DMS114 treated with DMSO at 0.1 percent for 48 hours (cell line): ENCODE measurements at regions not wholly inside any gene's neighbourhood (a gene's known extent, or its start where the extent isn't known, plus 50 kb on each side); places are given as distances from the start of the nearest gene placed in this dataset.
"Not testable (repeated sequence)": the region's sequence is repeated elsewhere in the genome, so short reads cannot be mapped to it uniquely, and the experiment has no call there.

Source experiments
- DNase-seq: peaks from one replicate; lab custom pipeline; 2025; ENCODE audit not compliant: unreplicated experiment; lab: John Stamatoyannopoulos, UW

DNA sequence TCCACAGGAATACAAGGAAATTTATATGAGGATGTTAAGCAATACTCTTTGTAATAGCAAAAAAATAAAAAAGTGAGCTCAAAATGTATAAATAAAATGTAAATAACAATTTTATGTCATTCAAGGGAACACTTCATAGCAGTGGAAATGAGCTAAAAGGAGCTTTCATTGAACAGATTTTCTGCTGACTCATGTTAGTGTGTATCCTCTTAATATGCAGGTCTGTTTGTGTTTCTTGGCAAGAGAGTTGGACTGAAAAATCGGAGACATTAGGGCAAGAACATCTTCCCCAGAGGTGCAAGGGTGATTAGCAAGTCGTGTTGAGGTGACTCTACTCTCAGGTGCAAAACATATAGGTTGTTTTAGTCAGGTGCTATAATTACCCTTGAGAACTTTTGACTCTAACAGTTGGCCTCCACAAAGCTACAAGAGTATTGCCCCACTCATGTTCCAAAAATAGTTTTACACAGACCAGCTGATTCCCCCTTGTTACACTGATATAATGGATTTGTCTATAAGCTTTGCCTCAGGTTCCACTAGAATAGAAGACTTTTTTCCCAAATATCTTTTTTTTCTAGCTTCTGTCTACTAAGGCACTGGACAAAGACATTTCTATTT lies 702.9 kb downstream of the TENT5A start:
- no peak for DNase-seq

DNA sequence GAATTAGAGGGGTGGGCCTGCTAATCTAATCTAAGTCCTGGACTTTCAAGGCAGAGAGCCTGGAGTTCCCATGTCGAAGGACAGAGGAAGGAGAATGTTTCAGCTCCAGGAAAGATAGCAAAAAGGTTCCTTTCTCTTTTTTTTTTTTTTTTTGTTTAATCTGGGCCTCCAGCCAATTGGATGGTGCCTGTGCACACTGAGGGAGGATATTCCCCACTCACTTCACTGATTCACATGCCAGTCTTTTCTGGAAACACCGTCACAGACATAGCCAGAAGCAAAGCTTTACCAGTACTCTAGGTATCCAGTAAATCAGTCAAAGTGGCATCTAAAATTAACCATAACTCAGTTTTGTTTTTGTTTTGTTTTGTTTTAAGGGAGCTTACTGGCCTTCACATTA lies 721.1 kb downstream of the TENT5A start:
- DNase-seq = no peak

DNA sequence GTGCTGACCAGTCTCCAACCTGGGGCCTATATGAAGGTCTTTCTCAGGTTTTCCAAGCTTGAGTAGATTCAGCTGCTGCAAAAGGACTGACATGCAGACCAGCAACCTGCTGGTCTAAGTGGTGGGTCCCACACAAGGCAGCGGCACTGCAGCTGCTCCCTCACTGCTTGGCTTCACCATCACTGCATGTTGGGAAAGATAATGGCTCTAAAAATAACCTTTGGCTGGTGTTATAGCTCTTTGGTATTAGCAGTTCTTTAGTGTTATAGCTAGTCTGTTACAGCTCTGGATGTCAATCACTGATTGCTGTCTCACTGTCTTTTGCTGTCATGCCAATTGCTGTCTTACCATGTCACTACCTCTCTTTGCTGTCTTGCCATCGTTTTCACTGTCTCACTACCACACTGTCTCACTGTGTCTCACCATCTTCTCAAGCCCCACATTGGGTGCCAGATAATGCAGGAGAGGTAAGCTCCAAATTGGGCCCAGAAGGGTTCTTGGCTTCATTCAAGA lies 726.4 kb downstream of the TENT5A start:
- DNase-seq = no peak

DNA sequence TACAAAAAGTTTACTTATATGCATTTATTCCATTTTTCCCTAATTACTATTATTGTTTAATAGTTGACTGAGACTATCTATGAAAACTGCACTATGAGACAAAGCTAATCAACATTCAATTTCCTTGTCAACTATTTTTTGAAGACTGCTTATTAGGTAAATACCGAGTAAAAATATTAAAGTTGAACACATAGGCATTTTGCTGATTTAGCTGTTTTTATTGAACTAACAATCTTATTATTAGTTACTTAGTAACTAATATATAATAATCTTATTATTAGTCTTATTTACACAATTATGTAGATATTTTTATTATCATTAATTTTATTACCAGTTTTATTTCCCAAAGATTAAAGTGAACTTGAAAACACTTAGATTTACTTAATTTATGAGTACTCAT lies 728.8 kb downstream of the TENT5A start:
- no peak for DNase-seq

DNA sequence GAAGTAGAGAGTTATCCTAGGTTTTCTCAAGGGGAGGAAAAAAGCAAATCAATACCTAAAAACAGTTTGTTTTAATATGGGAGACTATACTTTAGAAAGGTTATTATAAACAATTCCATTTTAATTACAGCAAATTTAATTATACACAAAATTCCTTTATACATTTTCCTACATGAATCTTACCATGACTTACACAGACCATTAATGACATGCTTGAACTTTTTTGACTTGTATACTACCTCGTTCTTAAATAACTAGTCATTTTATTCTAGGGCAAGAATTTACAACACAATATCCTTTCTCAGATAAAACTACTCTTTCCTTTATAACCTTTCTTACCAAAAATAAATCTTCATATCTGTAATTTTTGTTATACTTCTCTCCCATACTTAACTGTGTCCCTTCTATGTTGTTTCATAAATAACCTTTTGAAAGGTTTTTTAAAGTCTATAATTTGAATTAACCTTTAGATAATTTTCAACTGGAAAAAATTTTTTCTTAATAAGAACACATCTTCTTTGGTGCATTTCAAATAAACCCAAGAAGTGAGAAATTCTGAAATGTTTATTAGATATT lies 729.4 kb downstream of the TENT5A start:
- DNase-seq = no peak

DNA sequence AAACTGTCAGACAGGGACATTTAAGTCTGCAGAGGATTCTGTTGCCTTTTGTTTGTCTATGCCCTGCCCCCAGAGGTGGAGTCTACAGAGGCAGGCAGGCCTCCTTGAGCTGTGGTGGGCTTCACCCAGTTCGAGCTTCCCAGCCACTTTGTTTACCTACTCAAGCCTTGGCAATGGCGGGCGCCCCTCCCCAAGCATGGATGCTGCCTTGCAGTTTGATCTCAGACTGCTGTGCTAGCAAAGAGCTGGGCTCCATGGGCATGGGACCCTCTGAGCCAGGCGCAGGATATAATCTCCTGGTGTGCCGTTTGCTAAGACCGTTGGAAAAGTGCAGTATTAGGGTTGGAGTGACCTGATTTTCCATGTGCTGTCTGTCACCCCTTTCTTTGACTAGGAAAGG lies 734.9 kb downstream of the TENT5A start:
- not testable (repeated sequence) for DNase-seq

DNA sequence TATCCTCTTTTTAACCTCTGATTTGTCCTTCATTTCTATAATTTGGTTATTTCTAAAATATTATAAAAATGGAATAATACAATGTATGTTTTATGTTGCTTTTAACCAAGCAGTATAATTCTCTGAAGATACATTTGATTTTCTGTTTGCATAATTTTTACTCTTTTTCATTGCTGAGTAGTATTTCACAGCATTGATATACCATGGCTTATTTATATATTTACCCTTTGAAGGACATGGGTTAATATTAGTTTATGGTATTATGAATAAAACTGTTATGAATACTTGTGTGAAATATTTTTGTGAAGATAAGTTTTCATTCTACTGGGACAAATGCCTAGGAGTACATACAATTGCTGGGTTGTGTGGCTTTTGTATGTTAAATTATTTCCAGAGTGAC lies 748.6 kb downstream of the TENT5A start:
- DNase-seq = no peak

DNA sequence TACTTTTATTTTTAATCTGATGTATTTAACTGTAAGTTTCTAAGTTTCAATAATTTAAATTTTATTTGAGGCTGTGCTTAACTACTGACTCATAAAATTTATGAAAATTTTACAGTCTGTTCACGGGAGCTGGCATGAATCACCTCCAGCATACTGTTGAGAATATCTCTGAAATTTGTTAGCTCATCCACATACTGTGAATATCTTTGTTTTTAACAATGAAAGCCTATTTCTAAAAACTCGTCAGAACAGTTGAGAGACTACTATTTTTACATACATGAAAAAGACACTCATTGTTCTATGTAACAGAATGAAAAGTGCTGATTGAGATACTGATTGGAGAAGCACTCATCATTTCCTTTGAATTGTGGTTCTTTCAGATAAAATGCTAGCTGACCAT lies 749.3 kb downstream of the TENT5A start:
- DNase-seq = no peak

DNA sequence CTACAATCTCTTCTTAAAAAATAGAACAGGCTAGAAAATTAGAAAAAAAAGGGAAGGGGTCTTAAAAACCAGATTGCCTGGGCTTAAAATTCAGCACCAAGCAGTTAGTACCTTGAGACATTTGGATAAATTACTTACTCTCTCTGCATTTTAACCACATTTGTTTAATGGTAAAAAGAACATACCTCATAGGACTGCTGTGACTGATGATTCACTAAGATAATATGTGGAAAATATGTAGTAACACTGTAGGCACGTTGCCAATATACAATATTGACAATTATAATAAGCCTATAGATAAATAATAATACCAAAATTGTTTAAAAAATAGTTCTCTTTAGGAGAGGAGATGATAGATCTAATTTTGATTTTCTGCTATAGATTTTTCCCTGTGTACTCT lies 750.4 kb downstream of the TENT5A start:
- DNase-seq = no peak

DNA sequence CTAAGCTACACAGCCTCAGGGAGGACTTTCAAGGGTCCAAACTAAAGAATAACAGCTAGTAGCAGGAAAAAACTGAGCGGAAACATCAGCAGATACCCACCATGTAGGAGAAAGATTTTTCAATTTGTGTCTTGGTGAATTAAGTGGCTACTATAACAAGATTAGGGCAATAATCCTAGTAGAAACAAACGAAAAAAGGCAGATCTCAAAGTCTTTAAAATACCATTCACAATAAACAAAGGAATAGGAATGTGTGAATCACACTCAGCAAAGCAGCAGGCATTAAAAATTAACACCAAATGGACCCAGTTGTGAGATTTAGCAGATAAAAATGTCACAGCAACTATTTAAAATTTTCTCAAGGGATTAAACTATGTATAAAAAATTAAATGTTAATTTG lies 761.2 kb downstream of the TENT5A start:
- DNase-seq = no peak

DNA sequence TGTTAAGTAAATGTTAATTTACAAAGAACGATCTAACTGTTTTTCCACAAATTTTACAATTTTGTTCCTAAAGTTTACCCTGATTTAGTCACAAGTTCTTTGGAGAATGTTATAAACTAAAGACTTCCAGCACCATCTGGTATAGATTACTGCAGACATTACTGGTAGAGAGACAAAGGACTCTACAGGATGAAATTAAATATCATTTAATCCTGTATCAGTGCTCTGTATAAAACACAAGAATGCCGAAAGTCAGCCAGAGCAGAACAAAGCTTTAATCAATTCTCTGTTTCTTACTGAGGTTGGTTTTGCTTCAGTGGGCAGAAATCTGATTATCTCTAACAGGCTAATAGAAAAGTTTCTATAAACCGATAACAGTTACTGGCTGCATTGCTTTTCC lies 763.6 kb downstream of the TENT5A start:
- no peak for DNase-seq

DNA sequence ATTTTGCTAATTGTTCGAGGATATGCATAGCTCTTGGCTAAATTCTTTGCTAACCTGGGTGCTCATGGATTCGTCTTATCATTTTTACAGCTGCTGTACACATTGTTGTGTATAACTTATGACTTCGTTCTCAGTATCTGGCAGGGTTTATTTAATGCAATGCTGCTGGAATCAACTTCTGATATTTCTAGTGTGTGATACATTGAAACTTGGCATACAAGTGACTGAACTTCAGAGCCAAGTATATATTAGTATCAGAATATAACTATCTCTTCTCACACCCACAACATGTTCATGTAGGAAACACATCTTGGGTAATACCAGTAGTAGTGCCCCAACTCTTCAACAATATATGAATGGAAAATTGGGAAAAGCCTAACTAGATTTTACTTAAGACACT lies 764.2 kb downstream of the TENT5A start:
- DNase-seq = no peak

DNA sequence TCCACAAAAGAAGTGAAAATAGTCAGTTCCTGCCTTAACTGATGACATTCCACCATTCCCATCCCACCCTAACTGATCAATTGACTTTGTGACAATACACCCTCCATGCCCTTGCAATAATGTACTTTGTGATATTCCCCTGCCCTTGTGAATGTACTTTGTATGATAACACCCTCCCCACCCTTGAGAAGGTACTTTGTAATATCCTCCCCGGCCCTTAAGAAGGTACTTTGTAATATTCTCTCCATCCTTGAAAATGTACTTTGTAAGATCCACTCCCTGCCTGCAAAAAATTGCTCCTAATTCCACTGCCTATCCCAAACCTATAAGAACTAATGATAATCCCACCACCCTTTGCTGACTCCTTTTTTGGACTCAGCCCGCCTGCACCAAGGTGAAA lies 771.3 kb downstream of the TENT5A start:
- not testable (repeated sequence) for DNase-seq

DNA sequence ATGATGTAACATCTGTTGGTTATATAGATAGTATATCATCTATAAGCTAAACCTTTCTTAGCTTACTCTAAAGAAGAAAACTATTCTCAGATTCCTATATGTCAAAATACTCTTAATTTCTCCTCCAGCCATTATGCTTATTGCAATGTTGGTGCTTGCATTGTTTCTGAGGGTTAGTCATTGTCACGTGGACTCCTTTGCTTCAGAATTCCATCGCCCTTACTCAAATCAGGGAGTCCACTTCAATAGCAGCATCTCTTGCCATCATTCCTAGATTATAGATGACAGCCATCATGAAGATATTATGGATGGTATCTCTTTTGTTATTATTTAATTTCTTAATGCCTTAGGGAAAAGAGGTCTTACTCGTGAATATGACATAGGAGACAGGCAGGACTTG lies 776.1 kb downstream of the TENT5A start:
- DNase-seq = no peak

DNA sequence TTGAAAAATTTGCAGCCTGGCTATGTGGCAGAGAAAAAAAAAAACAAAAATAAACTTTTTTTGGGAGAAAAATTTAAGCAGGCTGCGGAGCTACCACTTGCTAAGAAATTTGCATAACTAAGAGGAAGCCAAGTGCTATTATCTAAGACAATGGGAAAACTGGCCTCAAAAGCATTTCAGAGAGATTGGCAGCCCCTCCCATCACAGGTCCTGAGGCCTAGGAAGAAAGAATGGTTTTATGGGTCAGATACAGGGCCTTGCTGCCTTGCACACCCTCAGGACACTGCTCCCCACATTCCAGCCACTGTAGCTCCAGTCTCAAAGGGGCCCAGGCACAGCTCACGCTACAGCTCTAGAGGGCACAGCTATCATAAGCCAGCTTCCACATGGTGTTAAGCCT lies 777.9 kb downstream of the TENT5A start:
- no peak for DNase-seq

DNA sequence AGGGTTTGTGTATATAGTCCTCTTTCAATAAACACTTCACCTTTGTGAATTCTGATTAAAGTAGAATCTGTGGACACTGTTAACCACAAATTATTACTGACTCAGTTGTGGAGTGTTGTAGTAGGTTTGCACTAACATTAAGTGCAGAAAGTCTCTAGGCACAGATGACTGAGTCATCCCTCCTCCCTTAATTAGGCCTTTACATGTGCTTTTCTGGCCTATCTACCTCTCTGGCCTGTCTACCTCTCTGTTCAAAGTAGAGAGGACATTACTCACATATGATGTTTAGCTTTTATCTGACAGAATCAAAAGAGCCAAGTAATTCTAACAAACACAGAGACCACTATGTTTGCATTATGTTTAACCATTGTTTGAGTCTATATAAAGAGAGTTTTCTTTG lies 783.0 kb downstream of the TENT5A start:
- no peak for DNase-seq

DNA sequence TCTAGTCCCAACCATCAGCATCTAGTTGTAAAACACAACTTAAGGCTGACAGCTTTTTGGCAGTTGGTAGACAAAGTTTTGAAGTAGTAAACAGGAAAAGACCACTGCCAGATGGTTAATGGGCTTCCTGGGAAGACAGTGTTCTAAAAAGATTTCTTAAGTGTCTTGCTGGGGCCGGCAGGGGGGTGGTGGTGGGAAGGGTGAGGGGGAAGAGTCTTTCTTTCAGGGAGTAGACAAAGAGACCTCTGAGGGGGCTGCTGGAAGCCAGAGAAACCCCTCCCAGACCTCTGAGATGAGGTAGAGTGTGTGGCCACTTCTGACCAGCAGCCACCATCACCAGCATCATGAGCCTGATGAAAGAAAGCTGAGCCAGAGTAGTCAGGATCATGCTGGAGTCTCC lies 784.9 kb downstream of the TENT5A start:
- DNase-seq = no peak

DNA sequence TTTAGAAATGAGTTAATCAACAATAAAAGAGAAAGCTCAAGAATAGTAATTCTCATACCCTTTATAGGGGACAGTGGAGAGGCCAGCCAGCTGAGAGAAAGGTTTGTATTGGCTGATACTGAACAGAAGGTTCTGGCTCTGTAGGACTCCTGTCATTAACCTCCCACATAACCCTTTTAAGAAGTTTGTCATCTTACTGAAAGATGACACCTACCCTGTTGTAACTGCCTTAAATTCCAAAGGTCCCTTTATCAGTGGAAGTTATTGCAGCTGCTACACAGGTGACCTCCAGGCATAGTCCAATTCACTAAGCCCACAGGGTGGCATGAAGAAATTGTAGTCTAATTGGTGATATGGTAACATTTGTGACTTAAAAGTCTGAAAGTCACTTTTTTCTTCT lies 790.1 kb downstream of the TENT5A start:
- no peak for DNase-seq

DNA sequence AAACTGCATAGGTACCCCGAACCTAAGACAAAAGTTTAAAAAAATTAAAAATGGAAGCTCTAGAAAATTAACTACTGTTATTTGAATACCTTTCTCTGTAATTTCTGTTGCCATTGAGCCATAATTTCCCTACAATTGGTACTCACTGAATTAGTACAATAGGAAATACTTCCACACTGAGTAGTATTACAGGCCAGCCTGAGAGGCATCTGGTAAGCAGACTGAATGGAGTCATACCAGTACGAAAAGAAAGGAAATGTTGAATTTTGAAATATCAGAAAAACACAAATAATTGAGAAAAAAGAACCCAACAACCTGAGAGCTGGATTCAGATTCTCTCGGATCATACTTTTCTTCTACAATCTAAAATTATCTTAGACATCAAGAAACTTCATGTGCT lies 791.3 kb downstream of the TENT5A start:
- DNase-seq = no peak

DNA sequence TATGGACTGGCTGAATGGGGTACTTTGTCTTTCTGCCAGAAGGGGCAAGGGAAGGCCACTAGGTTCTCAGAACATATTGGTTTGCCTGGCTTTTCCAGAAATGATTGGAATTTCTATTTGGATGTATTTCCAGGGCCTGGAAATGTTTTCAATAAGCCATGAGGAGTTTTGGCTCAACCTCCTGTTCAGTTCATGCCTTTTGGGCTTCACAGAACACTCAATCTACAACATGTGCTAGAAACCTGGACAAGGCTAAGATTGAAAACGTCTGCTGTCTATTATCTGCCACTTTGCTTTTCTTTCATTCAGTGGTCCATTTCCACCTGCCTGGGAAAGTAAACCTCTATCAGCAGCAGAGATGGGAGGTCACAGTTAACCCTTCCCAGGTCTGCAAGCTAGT lies 793.4 kb downstream of the TENT5A start:
- DNase-seq = no peak

DNA sequence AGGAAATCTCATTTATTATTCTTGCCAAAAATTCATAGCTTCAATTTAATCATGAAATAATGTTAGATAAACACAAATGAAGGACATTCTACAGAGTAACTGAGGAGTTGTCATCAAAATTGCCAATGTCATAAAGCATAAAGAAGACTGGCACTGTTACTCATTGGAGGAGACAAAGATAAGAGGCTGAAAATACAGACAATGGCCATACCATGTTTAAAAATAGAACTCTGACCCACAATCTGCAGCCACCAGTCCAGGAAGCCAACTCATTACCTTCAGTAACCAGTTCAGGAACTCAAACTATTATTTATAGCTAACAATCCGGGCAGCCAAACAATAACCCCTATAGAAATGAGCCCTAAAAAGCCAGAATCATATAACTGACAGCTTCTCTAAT lies 795.6 kb downstream of the TENT5A start:
- no peak for DNase-seq

DNA sequence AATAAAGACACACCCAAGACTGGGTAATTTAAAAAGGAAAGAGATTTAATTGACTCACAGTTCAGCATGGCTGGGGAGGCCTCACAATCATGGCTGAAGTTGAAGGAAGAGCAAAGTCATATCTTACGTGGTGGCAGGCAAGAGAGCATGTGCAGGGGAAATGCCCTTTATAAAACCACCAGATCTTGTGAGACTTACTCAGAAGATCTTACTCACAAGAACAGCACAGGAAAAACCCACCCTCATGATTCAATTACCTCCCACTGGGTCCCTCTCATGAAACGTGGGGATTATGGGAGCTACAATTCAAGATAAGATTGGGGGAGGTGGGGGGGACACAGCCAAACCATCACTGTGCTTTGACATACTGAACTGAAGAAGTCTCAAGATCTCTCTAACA lies 800.0 kb downstream of the TENT5A start:
- not testable (repeated sequence) for DNase-seq

DNA sequence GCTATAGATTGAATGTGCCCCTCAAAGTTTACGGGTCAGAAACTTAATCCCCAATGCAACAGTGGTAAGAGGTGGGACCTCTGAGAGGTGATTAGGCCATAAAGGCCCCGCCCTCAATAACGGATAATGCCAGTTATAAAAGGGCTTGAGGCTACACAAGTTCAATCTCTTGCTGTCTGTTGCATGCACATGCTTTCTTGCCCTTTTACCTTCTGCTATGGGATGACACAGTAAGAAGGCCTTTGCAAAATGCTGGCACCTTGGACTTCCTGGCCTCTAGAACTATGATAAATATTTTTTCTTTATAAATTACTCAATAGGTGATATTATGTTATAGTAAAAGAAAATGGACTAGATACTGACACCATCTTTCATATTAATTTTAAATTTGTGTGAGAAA lies 806.1 kb downstream of the TENT5A start:
- DNase-seq = no peak
